Amygdala (tissue), 56 donors: ENCODE measurements at regions not wholly inside any gene's neighbourhood (a gene's known extent, or its start where the extent isn't known, plus 50 kb on each side); places are given as distances from the start of the nearest gene placed in this dataset.
"Not testable (repeated sequence)": the region's sequence is repeated elsewhere in the genome, so short reads cannot be mapped to it uniquely, and the experiment has no call there.

Experiments
- DNase-seq, 56 donors: peaks; one replicate each; lab custom pipeline; 2025; lab: John Stamatoyannopoulos, UW

DNA sequence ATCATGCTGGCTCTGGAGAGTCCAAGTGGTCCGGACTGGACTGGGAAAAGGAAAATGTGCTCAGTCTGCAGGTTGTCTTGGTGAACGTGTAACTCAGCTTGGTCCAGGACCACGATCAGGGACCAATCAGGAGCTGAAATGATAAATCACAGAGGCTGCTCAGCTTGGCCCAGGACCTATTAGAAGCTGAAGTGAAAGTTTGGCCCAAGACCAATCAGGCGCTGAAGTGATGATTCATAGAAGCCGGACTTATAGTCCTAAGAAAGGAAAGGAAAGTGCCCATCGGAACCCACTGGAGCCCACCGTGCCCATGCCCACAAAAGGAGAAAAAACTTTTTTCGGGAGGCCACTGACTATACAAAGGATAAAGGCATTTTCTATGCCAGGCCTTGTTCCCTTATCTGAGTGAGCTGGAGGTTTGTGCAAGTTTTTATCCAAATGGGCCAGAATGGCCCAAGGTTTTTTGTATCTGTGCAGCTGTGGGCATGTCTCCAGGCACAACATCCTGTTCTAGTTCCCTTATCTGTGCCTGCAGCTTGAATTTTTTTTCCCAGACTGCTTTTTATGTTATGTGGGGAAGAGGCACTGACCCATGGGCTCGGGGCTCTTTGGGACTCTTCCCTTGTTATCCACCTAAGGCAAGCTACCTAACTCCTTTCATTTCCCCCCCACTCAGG lies 194.4 kb downstream of the FAM133A start:
- DNase-seq, result no peak

DNA sequence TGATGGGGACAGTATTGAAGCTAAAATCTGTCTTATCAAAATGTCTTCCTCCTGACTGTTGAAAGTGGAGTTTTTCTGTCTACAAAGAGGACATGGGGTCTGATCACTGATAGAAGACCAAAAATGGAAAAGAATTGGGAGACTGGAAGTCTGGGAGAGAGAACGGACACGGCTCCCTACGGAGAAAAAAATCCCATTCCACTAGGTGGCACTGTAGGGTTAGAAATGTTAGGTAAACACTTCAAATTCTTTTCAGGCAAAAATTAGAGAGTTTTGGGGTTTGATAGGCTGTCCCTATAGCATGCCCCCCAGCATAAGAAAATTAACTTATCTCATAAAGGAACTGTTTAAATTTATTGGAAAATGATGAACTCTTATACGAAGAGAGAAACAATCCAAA lies 200.5 kb downstream of the FAM133A start:
- peak in 7 of 56 donors; percentile 0 to 20 (median 0) for DNase-seq

DNA sequence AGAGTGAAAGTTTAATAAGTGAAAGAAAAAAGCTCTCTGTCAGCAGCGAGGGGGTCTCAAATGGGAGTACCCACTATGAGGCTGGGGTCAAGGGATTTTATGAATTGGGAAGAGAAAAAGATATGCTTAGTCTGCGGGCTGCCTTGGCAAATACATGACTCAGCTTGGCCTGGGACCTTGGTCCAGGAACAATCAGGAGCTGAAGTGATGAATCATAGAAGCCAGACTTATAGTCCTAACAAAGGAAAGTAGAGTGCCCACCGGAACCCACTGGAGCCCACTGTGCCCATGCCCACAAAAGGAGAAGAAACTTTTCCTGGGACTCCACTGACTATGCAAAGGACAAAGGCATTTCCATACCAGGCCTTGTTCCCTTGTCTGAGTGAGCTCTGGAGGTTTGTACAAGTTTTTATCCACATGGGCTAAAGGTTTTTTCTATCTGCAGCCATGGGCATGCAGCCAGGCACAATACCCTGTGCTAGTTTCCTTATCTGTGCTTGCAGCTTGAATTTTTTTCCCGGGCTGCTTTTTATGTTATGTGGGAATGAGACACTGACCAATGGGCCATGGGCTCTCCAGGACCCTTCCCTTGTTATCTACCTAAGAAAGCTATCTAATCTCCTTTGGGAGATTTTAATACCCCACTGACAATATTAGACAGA lies 201.7 kb downstream of the FAM133A start:
- DNase-seq, result no peak

DNA sequence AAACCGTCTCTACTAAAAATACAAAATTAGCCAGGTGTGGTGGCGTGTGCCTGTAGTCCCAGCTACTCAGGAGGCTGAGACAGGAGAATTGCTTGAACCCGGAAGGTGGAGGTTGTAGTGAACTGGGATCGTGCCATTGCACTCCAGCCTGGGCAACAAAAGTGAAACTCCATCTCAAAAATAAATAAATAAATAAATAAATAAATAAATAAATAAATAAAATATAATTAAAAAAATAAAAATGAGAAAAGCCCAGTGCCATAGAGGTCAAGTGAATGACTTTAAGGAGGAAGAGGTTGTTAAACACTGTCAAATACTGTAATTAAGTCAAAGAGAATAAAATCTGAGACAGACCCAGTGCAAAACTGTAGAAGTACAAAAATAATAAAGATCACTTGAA lies 247.0 kb downstream of the FAM133A start:
- not testable (repeated sequence) for DNase-seq

DNA sequence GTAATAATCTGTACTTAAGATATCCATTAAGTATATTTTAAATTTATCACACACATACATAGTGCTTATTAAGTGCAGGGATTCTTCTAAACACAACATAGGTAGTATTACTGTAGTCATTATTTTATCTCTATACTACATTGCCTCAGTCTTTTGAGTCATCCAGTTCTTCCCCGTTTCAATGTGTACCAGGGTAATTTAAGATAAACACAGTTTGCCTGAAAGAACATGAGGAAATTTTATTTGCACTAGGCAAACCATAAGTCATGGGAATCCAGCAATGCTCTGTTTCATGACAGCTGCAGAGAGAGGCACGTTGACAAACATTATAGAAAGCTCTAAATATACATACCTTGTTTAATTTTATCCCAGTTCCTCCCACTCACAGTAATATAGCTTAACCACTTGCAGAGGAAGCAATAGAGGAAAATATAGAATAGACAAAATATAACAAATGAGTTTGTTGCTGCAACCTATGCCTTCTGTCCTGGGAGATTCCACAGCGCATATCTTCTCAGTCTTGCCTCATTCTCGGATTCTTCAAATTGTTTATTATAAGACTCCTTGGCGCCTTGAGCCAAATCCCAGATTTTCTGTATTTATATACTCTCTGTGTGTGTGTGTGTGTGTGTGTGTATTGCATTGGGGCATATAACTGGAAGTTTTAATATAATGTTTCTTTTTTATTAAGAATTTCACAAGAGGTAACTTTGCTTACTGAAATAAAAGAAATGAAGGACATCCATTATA lies 258.6 kb downstream of the FAM133A start:
- DNase-seq, result no peak

DNA sequence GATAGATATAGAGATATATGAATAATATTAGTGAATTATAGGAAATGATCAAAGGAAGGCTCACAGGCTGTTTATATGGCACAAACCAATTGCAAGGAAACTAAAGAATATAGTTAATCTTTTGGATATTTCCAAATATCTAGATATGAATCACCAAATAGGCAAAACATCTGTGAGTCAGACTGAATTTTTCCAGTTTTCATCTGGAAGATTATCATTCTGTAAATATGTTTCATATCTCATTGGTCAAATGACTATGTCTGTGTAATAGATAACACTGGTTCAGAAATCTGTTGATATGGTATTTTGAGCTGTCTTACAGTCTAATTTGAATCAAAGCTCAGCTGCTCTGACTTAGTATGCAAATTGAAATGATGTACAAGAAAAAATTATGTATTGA lies 303.6 kb downstream of the FAM133A start:
- DNase-seq, result no peak

DNA sequence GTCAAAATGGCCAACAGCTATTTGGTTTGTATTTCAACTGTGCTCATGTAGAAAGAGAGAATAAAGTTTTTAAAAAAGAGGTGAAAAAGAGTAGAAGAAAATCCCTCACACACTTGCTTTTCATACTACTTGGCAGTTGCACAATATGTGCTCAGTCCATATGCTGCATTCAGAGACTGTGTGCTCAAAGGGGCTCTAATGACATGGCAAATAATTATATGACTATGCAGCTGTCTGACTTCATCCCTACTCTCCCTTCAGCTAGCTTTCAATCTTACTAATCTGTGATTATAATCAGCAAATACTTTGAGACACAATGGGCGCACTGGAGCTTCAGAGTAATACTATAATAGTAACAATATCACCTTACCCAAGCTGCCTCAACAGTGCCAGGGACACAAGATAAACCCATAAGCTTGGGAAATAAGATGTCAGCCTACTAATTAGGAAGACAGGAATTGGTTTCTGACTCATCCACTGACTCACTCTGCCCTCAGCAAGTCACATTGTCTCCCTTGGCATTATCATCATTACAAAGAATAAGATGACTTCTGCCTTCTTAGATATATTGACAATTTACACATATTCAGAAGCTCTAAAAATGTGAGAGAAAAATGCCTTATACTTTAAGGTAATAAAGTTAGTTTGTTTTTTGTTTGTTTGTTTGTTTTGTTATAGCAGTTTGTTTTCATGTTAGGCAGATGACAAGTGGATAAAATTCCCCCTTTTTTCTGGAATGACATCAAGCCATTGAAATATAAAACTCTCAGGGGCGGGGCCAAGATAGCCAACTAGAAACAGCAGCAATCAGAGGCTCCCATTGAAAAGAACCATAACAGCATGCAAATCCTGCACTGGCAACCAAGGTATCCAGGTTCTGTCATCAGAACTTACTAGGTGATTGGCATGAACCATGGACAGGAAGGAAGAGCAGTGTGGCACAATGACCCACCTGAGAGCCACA lies 311.6 kb downstream of the FAM133A start:
- DNase-seq, result no peak
